IPS-NIHi7 (cell line): ENCODE measurements at regions not wholly inside any gene's neighbourhood (a gene's known extent, or its start where the extent isn't known, plus 50 kb on each side); places are given as distances from the start of the nearest gene placed in this dataset.

ENCODE experiments used
- DNase-seq: peaks from one replicate; pipeline ENCODE4 v3.0.0; 2012; ENCODE audit warnings: mixed read lengths; ENCODE audit errors: extremely low spot score

- no peak for DNase-seq
Observed at GRCh38 chr15:92224843-92225242, 168.8 kb upstream of the ST8SIA2 start.

- DNase-seq, result peak; percentile 65
Observed at GRCh38 chr15:92226020-92226612, 167.6 kb upstream of the ST8SIA2 start.

- no peak for DNase-seq
Observed at GRCh38 chr15:92228830-92229229, 164.9 kb upstream of the ST8SIA2 start.

DNA sequence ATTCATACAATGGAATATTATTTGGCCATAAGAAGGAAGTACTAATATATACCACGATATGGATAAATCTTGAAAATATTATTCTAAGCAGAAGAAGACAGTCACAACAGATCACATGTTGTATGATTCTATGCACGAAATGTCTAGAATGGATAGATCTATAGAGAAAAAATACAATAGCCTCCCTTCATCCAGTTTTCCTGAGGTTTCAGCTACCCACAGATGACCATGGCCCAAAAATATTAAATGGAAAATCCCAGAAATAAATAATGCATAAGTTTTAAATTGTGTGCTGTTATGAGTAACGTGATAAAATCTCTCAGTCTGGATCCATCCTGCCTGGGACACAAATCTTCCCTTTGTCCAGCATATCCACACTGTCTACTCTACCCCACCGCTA, 162.2 kb upstream of the ST8SIA2 start:
- no peak for DNase-seq

GRCh38 chr15:92232317-92232716, 161.4 kb upstream of the ST8SIA2 start:
- DNase-seq, result no peak

DNA sequence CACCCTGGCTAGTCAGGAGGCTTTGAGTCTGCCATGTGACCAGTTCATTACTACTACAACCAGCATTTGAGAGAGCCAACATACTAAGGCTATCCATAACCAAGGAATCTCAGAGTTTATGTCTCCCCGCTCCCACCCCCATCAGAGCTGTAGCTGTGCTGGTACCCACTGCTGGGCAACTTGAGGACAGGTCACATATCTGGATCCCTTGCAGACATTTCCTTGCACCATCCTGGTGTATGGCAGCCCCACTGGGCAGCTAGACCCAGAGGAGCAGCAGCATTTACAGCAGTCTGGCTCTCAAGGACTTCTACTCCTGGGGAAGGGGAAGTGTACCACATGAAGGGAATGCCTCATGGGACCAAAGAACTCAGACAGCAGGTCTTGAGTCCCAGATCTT, 160.8 kb upstream of the ST8SIA2 start:
- DNase-seq, result no peak

DNA sequence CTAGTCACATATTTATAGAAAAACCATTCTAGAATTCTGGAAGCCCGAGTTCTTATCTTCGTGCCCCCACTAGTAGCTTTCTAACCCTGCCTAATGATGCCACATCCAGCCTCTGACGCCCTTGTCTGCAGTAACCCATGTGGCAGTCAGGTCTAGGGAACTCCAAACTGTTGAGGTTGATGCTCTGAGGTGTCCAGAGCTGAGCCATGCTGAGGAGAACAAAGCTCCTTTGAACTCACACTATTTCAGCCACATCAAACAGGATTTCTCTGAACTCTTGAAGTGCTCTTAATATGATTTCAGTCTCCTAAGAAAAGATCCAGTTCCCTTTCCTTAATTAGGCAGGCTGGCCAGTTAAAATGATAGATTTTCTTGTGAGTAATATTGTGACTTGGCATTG, 150.5 kb upstream of the ST8SIA2 start:
- no peak for DNase-seq

GRCh38 chr15:92244703-92245102, 149.0 kb upstream of the ST8SIA2 start:
- no peak for DNase-seq

DNA sequence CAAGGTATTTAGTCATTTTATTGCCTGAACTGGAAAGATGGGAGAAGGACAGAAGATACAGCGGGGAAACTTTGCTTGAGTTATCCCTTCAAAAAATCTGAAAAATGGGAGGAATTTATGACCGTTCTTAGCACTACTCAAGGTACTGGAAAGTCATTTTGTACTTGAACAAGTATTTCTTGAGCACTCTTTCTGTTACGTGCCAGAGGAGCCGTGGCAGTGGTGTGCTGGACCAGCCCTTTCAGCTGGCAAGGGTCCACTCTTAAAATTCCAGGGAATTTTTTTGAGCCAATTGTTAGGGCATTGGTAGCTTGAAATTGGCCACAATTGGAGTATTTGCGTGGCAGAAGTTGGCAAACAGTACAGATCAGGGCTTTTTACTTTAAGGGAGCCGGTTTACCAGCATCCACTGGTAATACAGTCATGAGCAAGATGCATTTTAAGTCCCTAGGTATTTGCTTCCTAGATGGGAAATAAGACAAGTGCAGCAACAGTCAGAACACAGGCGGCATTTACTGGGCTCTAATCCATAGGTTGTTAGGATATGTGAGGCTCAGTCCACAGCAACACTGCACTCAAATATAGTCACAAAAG, 145.9 kb upstream of the ST8SIA2 start:
- DNase-seq, result no peak

DNA sequence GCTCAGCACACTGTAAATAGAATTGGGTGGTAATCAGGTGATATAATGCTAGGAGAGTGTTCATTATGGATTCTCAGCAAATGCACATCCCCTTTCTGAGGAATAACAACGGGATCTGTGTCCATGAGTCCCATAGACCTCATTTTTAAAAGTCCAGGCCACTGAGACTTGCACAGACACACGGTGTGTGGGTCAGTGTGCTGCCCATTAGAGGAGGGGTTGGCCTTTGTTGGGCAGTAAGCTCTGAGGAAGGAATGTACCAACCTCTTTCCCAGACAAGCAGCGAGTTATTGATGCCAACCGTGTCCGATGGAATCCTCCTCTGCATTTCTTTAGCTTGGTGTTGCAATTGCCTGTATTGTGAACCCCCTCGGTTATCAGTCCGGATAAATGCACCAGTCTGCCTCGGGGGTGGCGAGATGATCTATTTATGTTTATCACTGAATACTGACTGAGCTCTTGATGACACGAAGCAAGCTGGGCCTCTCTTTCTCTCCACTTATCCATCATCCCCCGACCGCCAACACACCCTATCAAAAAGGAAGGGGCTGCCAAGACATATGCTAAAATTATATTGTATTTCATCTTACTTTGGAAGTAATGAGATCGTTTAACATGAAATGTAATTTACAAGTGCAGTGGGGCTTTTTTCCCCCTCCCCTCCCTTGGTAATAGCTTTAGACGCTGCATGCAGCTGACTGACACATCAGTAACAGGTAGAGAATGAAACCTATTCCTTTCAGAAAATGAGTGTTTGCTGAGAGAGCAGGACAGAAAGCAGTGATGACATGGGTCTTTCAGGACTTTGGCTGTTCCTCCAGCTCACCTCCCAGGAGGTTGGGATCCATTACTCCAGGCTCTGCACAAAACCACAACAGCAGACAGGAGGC, 126.6 kb upstream of the ST8SIA2 start:
- DNase-seq, result no peak

DNA sequence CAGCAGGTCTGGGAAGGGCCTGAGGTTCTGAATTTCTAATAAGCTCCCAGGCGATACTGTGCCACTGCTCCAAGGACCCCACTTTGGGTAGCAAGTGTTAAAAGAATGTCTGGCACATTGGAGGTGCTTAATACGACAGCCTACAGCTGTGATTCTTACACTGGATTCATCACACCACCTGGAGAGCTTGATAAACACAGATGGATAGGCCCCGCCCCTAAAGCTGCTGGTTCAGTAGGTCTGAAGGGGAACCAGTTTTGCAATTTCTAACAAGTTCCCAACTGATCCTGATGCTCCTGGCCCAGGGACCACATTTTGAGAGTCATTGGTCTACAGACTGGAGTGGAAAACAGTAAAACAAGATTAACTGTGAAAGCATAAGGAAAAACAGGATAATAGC, 124.8 kb upstream of the ST8SIA2 start:
- no peak for DNase-seq

- DNase-seq, result no peak
Observed at GRCh38 chr15:92271179-92271578, 122.5 kb upstream of the ST8SIA2 start.

GRCh38 chr15:92272106-92272505, 121.6 kb upstream of the ST8SIA2 start:
- no peak for DNase-seq

GRCh38 chr15:92273286-92273685, 120.4 kb upstream of the ST8SIA2 start:
- DNase-seq, result no peak

- DNase-seq, result no peak
Observed at GRCh38 chr15:92273723-92274122, 120.0 kb upstream of the ST8SIA2 start.

GRCh38 chr15:92277776-92278175, 115.9 kb upstream of the ST8SIA2 start:
- peak; percentile 31 for DNase-seq

GRCh38 chr15:92283813-92284212, 109.9 kb upstream of the ST8SIA2 start:
- no peak for DNase-seq

GRCh38 chr15:92288755-92289154, 104.9 kb upstream of the ST8SIA2 start:
- DNase-seq, result no peak

DNA sequence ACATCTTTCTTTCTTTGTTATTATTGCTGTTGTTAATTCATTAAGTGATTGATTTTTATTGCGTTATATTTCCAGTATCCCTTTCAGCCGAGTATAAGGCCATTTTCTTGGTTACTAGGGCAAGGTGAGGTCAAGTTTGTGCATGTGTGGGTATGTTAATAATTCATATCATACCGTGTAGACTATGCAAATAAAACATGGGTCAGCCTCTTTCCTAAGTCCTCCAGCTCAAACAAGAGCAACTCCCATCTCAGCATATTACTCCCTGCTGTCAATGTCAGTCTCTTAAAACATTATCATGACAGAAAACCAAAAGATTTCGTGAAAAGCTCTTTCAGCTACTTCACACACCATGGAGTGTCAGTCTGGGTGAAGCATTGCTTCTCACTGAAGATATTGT, 103.9 kb upstream of the ST8SIA2 start:
- no peak for DNase-seq

DNA sequence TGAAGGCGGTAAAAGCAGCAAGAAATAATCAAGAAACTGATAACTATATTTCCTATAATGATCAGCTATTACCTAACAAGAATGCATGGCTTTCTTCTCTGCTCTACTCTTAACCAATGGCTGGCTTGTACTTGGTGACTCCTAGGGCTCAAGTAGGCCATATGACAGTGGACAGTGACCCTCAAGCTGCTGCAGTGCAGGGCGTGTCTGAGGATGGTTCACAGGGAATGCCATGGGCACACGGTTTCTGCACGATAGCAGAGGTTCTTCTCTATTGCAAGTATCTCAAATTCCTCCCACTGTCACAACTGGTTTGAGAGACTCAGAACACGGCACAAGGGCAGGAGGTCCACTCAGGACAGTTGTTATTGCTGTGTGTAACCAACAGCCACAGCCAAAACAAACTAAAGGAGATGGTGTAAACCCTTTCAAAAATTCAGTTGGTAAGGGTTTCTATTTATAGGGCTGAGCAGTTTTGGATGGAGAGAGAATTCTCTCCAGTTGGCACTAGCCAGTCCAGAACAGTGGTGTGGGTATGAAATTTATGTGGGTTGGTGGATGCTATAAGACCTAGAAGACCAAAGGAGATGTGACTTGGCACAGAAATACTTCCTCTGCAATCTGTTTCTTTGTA, 103.2 kb upstream of the ST8SIA2 start:
- no peak for DNase-seq

DNA sequence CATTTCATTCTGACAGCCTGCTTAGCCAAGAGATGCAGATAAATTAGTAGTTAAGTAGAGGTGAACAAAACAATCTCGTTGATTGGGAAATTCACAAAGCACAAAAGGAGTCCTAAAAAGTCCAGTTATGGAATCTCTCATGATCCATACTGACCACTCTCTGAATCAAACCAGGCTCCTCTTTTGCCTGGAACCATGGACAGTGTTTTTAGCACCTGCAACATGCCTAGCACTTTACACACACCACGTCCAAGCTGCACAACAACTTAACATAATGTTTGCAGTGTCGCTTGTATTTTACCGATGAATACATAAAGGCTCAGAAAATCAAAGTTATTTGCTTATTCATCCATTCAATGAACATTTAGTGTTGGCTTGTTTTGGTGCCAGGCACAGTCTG, 101.8 kb upstream of the ST8SIA2 start:
- DNase-seq, result no peak

- DNase-seq, result no peak
Observed at GRCh38 chr15:92294759-92295158, 98.9 kb upstream of the ST8SIA2 start.
